SK-N-SH treated with all-trans-retinoic acid at 6 μM for 48 hours (cell line): ENCODE measurements at regions not wholly inside any gene's neighbourhood (a gene's known extent, or its start where the extent isn't known, plus 50 kb on each side); places are given as distances from the start of the nearest gene placed in this dataset.

Experiments used
- ARNTL ChIP-seq: fragments of 450-650 bp; formaldehyde crosslinking; IDR thresholded peaks from 2 replicates; pipeline ENCODE4 v1.5.0; 2020; ENCODE audit warnings: low read depth, mild to moderate bottlenecking, moderate library complexity, borderline replicate concordance
- BACH2 ChIP-seq: fragments of 250-450 bp; sonication (Bioruptor Pico); IDR thresholded peaks from 2 replicates; pipeline ENCODE4 v1.9.0; 2021; ENCODE audit warnings: mild to moderate bottlenecking, borderline replicate concordance
- CSDC2 ChIP-seq: fragments of 250-450 bp; sonication (Bioruptor Pico); IDR thresholded peaks from 2 replicates; pipeline ENCODE4 v1.5.0; 2020; ENCODE audit warnings: mild to moderate bottlenecking, moderate library complexity
- ESRRG ChIP-seq: fragments of 250-450 bp; sonication (Bioruptor Pico); IDR thresholded peaks from 2 replicates; pipeline ENCODE4 v1.6.1; 2021; ENCODE audit warnings: mild to moderate bottlenecking
- OSR1 ChIP-seq: fragments of 250-450 bp; sonication (Bioruptor Pico); IDR thresholded peaks from 2 replicates; pipeline ENCODE4 v1.8.0; 2022; ENCODE audit warnings: moderate library complexity, mild to moderate bottlenecking, inconsistent platforms
- PPARA ChIP-seq: fragments of 250-450 bp; sonication (Bioruptor Pico); IDR thresholded peaks from 2 replicates; pipeline ENCODE4 v1.5.0; 2020; ENCODE audit warnings: mild to moderate bottlenecking, borderline replicate concordance
- RARB ChIP-seq: fragments of 250-450 bp; sonication (Bioruptor Pico); IDR thresholded peaks from 2 replicates; pipeline ENCODE4 v1.8.0; 2021; ENCODE audit warnings: mild to moderate bottlenecking, moderate library complexity
- TCF4 ChIP-seq: fragments of 250-450 bp; sonication (Bioruptor Pico); IDR thresholded peaks from 2 replicates; pipeline ENCODE4 v1.8.0; 2021; ENCODE audit warnings: mild to moderate bottlenecking, moderate library complexity, borderline replicate concordance
- TOX ChIP-seq: fragments of 250-450 bp; sonication (Bioruptor Pico); IDR thresholded peaks from 2 replicates; pipeline ENCODE4 v1.8.0; 2021; ENCODE audit warnings: mild to moderate bottlenecking, moderate library complexity, borderline replicate concordance
- ZFP30 ChIP-seq: fragments of 450-650 bp; formaldehyde crosslinking; IDR thresholded peaks from 2 replicates; pipeline ENCODE4 v1.5.0; 2022; ENCODE audit warnings: mild to moderate bottlenecking, moderate library complexity
- ZNF8 ChIP-seq: fragments of 450-650 bp; formaldehyde crosslinking; IDR thresholded peaks from 2 replicates; pipeline ENCODE4 v1.5.0; 2020; ENCODE audit warnings: mild to moderate bottlenecking, moderate library complexity
- TF ChIP-seq, protein P1 (sequence below): fragments of 250-450 bp; sonication (Bioruptor Pico); IDR thresholded peaks from 2 replicates; pipeline ENCODE4 v1.8.0; 2020; ENCODE audit warnings: mild to moderate bottlenecking, moderate library complexity, borderline replicate concordance
- TF ChIP-seq, protein P2 (sequence below): fragments of 250-450 bp; sonication (Bioruptor Pico); IDR thresholded peaks from 2 replicates; pipeline ENCODE4 v1.5.1; 2020; ENCODE audit warnings: low read depth, mild to moderate bottlenecking, moderate library complexity

GRCh38 chr11:33959855-33960400 is 68.1 kb upstream of the LMO2 start:
- TF ChIP-seq CSDC2 (CRISPR knock-in tag) (no peak), OSR1 (CRISPR knock-in tag) (no peak), ARNTL (no peak), PPARA (no peak), TOX (CRISPR knock-in tag) (no peak), BACH2 (CRISPR knock-in tag) (no peak), ZNF8 (no peak), ESRRG (CRISPR knock-in tag) (no peak), ZFP30 (CRISPR knock-in tag) (no peak), RARB (CRISPR knock-in tag) (no peak), TCF4 (CRISPR knock-in tag) (no peak)
- TF ChIP-seq, protein P1, sequence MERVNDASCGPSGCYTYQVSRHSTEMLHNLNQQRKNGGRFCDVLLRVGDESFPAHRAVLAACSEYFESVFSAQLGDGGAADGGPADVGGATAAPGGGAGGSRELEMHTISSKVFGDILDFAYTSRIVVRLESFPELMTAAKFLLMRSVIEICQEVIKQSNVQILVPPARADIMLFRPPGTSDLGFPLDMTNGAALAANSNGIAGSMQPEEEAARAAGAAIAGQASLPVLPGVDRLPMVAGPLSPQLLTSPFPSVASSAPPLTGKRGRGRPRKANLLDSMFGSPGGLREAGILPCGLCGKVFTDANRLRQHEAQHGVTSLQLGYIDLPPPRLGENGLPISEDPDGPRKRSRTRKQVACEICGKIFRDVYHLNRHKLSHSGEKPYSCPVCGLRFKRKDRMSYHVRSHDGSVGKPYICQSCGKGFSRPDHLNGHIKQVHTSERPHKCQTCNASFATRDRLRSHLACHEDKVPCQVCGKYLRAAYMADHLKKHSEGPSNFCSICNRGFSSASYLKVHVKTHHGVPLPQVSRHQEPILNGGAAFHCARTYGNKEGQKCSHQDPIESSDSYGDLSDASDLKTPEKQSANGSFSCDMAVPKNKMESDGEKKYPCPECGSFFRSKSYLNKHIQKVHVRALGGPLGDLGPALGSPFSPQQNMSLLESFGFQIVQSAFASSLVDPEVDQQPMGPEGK (CRISPR knock-in tag), result no peak
- TF ChIP-seq, protein P2, sequence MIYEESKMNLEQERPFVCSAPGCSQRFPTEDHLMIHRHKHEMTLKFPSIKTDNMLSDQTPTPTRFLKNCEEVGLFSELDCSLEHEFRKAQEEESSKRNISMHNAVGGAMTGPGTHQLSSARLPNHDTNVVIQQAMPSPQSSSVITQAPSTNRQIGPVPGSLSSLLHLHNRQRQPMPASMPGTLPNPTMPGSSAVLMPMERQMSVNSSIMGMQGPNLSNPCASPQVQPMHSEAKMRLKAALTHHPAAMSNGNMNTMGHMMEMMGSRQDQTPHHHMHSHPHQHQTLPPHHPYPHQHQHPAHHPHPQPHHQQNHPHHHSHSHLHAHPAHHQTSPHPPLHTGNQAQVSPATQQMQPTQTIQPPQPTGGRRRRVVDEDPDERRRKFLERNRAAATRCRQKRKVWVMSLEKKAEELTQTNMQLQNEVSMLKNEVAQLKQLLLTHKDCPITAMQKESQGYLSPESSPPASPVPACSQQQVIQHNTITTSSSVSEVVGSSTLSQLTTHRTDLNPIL (CRISPR knock-in tag), result no peak
